Nephron progenitor cell (in vitro differentiated cells): ENCODE measurements at regions not wholly inside any gene's neighbourhood (a gene's known extent, or its start where the extent isn't known, plus 50 kb on each side); places are given as distances from the start of the nearest gene placed in this dataset.

ENCODE experiments used
- DNase-seq: peaks from one replicate; pipeline ENCODE4 v3.0.0; 2021
- H3K27ac Mint-ChIP-seq: 2 replicates; pipeline ENCODE4 v1.8.0; 2021; ENCODE audit warnings: mild to moderate bottlenecking, moderate library complexity, mixed read lengths
- H3K27me3 Mint-ChIP-seq: 2 replicates; pipeline ENCODE4 v1.8.0; 2021; ENCODE audit warnings: mild to moderate bottlenecking, low read depth, mixed read lengths; ENCODE audit not compliant: poor library complexity
- H3K36me3 Mint-ChIP-seq: 2 replicates; pipeline ENCODE4 v1.8.0; 2021; ENCODE audit warnings: low read depth, mixed read lengths
- H3K4me1 Mint-ChIP-seq: 2 replicates; pipeline ENCODE4 v1.8.0; 2021; ENCODE audit warnings: mixed read lengths
- H3K4me3 Mint-ChIP-seq: 2 replicates; pipeline ENCODE4 v1.8.0; 2021; ENCODE audit warnings: mild to moderate bottlenecking, moderate library complexity, mixed read lengths
- H3K9me3 Mint-ChIP-seq: 2 replicates; pipeline ENCODE4 v1.8.0; 2021; ENCODE audit warnings: mild to moderate bottlenecking, moderate library complexity, mixed read lengths
- TF ChIP-seq, protein P1 (sequence below): fragments of 200-600 bp; sonication (generic); IDR thresholded peaks from 2 replicates; pipeline ENCODE4 v1.5.0; 2021; ENCODE audit warnings: antibody characterized with exemption

DNA sequence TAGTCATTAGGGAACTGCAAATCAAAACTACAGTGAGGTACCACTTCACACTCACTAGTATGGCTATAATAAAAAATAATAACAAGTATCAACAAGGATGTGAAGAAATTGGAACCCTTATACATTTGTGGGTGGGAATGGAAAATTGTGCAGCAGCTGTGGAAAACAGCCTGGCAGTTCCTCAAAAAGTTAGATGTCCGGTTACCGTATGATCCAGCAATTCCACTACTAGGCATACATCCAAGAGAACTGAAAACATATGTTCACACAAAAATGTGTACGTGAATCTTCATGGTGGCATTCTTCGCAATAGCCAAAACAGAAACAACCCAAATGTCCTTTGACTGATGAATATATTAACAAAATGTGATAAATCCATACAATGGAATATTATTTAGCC, 187.9 kb upstream of the LYSMD4 start:
- Mint-ChIP-seq H3K4me1 (peaks cover 33% of the 10 kb centered on the region), H3K27me3 (peaks cover 91% of the 10 kb centered on the region)

DNA sequence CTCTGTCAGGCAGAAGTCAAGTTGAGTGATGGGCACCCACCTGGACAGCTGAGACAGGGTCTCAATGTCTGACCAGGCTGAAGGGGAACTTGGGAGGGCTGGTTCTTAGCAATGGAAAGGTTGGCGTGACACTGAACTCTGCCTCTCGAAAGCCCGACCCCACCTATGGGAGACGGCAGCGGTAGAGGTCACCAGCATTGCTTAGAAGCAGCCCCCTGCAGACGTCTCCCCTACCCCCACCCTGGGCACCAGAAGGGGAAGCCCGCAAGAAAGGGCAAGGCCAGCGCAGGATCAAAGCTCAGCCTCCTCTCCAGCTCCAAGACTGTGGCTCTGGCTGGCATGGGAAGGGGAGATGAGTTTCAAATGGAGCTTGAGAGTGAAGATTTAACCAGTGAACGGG, 184.8 kb upstream of the LYSMD4 start:
- Mint-ChIP-seq H3K27me3 (peaks cover 66% of the 10 kb centered on the region), H3K27ac (no peak overlapping the region), H3K4me3 (no peak overlapping the region), H3K4me1 (peaks cover 43% of the 10 kb centered on the region), H3K9me3 (no peaks in the 10 kb centered on the region), H3K36me3 (no peaks in the 10 kb centered on the region)
- no peak for DNase-seq
- TF ChIP-seq, protein P1, sequence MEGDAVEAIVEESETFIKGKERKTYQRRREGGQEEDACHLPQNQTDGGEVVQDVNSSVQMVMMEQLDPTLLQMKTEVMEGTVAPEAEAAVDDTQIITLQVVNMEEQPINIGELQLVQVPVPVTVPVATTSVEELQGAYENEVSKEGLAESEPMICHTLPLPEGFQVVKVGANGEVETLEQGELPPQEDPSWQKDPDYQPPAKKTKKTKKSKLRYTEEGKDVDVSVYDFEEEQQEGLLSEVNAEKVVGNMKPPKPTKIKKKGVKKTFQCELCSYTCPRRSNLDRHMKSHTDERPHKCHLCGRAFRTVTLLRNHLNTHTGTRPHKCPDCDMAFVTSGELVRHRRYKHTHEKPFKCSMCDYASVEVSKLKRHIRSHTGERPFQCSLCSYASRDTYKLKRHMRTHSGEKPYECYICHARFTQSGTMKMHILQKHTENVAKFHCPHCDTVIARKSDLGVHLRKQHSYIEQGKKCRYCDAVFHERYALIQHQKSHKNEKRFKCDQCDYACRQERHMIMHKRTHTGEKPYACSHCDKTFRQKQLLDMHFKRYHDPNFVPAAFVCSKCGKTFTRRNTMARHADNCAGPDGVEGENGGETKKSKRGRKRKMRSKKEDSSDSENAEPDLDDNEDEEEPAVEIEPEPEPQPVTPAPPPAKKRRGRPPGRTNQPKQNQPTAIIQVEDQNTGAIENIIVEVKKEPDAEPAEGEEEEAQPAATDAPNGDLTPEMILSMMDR, result no peak

More for the DNA sequence above, 187.9 kb upstream of the LYSMD4 start:
- TF ChIP-seq, protein P1, result no peak
- no peak overlapping the region for H3K4me3 Mint-ChIP-seq
- H3K9me3 Mint-ChIP-seq, result peaks cover 4% of the 10 kb centered on the region
- no peak overlapping the region for H3K27ac Mint-ChIP-seq
- no peak for DNase-seq
- H3K36me3 Mint-ChIP-seq, result no peaks in the 10 kb centered on the region

DNA sequence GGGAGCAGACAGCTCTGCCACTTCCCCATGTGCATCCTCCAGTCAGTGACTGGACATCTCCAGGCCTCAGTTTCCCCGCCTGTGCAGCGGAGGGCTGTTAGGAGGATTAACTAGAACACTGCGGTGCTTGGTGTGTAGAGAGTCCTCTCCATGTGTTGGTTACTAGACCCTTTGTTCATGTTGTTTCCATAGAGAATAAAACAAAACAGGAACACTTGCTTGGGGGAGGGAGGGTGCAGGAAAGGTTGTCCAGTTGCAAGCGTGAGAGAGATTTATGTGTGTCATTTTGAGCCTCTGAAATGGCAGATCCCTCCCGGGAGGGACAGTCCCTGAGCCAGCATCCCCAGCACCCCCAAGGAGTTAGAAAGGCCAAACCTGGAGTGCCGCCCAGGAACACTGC, 184.0 kb upstream of the LYSMD4 start:
- Mint-ChIP-seq H3K4me3 (peak overlapping the region; percentile 24), H3K4me1 (peaks cover 43% of the 10 kb centered on the region), H3K27ac (peak overlapping the region; percentile 94), H3K36me3 (no peaks in the 10 kb centered on the region), H3K27me3 (peaks cover 65% of the 10 kb centered on the region), H3K9me3 (no peaks in the 10 kb centered on the region)
- TF ChIP-seq, protein P1, result no peak
- no peak for DNase-seq

DNA sequence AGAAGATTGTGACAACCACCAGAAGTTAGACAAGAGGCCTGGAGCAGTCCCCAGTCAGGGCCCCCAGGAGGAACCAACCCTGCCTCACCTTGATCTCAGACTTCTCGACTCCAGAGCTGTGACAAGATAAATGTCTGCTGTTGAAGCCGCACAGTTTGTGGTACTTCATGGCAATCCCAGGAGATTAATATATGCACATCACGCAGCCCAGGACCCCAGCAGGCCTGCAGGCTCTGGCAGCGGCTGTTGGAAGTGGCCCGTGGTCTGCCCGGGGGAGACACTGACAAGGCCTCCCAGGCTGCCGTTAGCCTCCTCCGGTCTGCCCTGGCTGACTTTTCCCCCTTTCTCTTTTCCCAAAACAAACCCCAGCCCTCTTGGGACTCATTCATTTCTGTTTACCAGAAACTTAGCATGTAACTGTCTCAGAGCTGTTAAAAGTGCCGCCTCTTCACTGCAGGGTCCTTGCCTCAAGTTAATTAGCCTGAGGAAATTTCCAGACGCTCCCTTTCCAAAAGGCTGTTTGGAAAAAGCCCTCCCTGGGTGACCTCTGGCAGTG, 183.5 kb upstream of the LYSMD4 start:
- no peaks in the 10 kb centered on the region for H3K9me3 Mint-ChIP-seq
- peak; percentile 40 for DNase-seq
- H3K27ac Mint-ChIP-seq, result peak overlapping the region; percentile 94
- H3K36me3 Mint-ChIP-seq, result no peaks in the 10 kb centered on the region
- H3K4me1 Mint-ChIP-seq, result peaks cover 46% of the 10 kb centered on the region
- H3K27me3 Mint-ChIP-seq, result peaks cover 60% of the 10 kb centered on the region
- TF ChIP-seq, protein P1, result no peak
- peak overlapping the region; percentile 15 for H3K4me3 Mint-ChIP-seq

DNA sequence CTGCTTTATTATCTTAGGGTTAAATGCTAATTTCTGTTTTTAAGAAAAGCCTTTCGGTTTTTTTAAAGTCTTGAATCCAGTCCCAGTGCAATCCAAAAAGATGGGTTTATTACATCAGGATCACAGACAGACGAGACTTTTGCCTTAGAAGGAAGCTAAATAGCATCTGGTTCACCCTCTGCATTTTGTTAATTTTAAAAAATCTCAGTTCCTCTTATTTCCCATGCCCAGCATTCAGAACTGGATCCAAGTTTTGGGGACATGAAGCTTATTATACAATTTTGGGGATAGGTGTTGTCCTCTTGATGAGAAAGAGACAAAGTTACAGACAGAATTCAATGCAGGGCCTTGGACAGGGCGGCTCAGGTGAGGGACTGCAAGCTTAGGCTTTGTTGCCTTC, 181.5 kb upstream of the LYSMD4 start:
- Mint-ChIP-seq H3K4me1 (peaks cover 50% of the 10 kb centered on the region), H3K27ac (no peak overlapping the region), H3K27me3 (peaks cover 49% of the 10 kb centered on the region), H3K4me3 (no peak overlapping the region), H3K9me3 (no peaks in the 10 kb centered on the region), H3K36me3 (no peaks in the 10 kb centered on the region)
- DNase-seq, result no peak
- TF ChIP-seq, protein P1, result no peak

DNA sequence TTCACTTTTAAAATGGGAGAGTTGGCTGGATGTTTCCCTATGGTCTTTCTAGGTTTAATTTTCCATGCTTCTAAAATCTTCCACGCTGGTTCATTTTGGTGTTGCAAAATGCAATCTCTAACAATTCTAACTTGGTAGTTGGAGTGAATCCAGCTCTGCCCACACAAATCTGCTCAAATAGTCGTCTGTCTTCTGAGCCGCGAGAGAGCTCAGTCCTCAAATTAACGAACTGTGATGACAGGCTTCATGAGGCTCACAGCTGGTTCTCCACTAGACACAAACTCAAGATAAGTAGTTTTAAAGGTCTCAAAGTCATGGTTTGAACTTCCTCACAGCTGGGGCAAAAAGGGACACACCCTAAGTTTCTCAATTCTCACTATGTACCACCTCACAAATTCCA, 178.6 kb upstream of the LYSMD4 start:
- Mint-ChIP-seq H3K4me3 (no peak overlapping the region), H3K9me3 (no peaks in the 10 kb centered on the region), H3K36me3 (no peaks in the 10 kb centered on the region), H3K27ac (no peak overlapping the region), H3K27me3 (peaks cover 23% of the 10 kb centered on the region), H3K4me1 (peaks cover 36% of the 10 kb centered on the region)
- DNase-seq, result no peak
- TF ChIP-seq, protein P1, result no peak
